HUES64 (cell line): ENCODE measurements at regions not wholly inside any gene's neighbourhood (a gene's known extent, or its start where the extent isn't known, plus 50 kb on each side); places are given as distances from the start of the nearest gene placed in this dataset.

Experiments used
- H3K27ac ChIP-seq: 2 replicates; pipeline ENCODE4 v1.7.0; 2013; ENCODE audit warnings: low read depth, low read length, inconsistent platforms
- H3K27me3 ChIP-seq: 2 replicates; pipeline ENCODE4 v1.6.1; 2013; ENCODE audit warnings: mild to moderate bottlenecking, low read length; ENCODE audit not compliant: insufficient read depth
- H3K36me3 ChIP-seq: 2 replicates; pipeline ENCODE4 v1.6.1; 2013; ENCODE audit warnings: mild to moderate bottlenecking, low read length; ENCODE audit not compliant: insufficient read depth
- H3K4me1 ChIP-seq: 2 replicates; pipeline ENCODE4 v1.6.1; 2013; ENCODE audit warnings: mild to moderate bottlenecking, low read length, moderate library complexity; ENCODE audit not compliant: insufficient read depth
- H3K4me3 ChIP-seq: 2 replicates; pipeline ENCODE4 v1.5.1; 2013; ENCODE audit warnings: mild to moderate bottlenecking, low read length, moderate library complexity
- H3K9ac ChIP-seq: 2 replicates; pipeline ENCODE4 v1.6.1; 2013; ENCODE audit warnings: mild to moderate bottlenecking, low read depth, low read length
- H3K9me3 ChIP-seq: 2 replicates; pipeline ENCODE4 v1.6.1; 2013; ENCODE audit warnings: low read depth, low read length; ENCODE audit not compliant: insufficient read depth
- WGBS: fragments of 150-250, 120-280 bp; methylation state at CpG from one replicate; pipeline ENCODE4 v1.1.7; 2013; ENCODE audit warnings: missing lambda C conversion rate; 5-methylcytosine and 5-hydroxymethylcytosine counted together

GRCh38 chr5:133892306-133892705, 76.1 kb downstream of the C5orf15 start:
- H3K27me3 ChIP-seq = no peaks in the 10 kb centered on the region
- H3K9ac ChIP-seq = no peak overlapping the region
- 100% methylated on average over 1 of the region's 1 CpG for WGBS
- no peak overlapping the region for H3K4me3 ChIP-seq
- no peaks in the 10 kb centered on the region for H3K9me3 ChIP-seq
- no peak overlapping the region for H3K27ac ChIP-seq
- H3K36me3 ChIP-seq = no peaks in the 10 kb centered on the region
- H3K4me1 ChIP-seq = no peaks in the 10 kb centered on the region

GRCh38 chr5:133891390-133891789, 77.0 kb downstream of the C5orf15 start:
- H3K27ac ChIP-seq = no peak overlapping the region
- H3K36me3 ChIP-seq = no peaks in the 10 kb centered on the region
- 89% methylated on average over 5 of the region's 5 CpGs for WGBS
- H3K9ac ChIP-seq = no peak overlapping the region
- no peaks in the 10 kb centered on the region for H3K4me1 ChIP-seq
- no peak overlapping the region for H3K4me3 ChIP-seq
- H3K27me3 ChIP-seq = no peaks in the 10 kb centered on the region
- no peaks in the 10 kb centered on the region for H3K9me3 ChIP-seq

GRCh38 chr5:133890776-133891280, 77.6 kb downstream of the C5orf15 start:
- Histone ChIP-seq H3K27ac (no peak overlapping the region), H3K4me1 (no peaks in the 10 kb centered on the region), H3K9me3 (no peaks in the 10 kb centered on the region), H3K4me3 (no peak overlapping the region), H3K27me3 (no peaks in the 10 kb centered on the region), H3K9ac (no peak overlapping the region), H3K36me3 (no peaks in the 10 kb centered on the region)
- WGBS = 95% methylated on average over 1 of the region's 1 CpG

GRCh38 chr5:133890314-133890713, 78.1 kb downstream of the C5orf15 start:
- WGBS = 94% methylated on average over 1 of the region's 2 CpGs
- no peak overlapping the region for H3K4me3 ChIP-seq
- no peak overlapping the region for H3K9ac ChIP-seq
- no peaks in the 10 kb centered on the region for H3K36me3 ChIP-seq
- no peaks in the 10 kb centered on the region for H3K27me3 ChIP-seq
- H3K4me1 ChIP-seq = no peaks in the 10 kb centered on the region
- no peaks in the 10 kb centered on the region for H3K9me3 ChIP-seq
- no peak overlapping the region for H3K27ac ChIP-seq

GRCh38 chr5:133889271-133889905, 79.0 kb downstream of the C5orf15 start:
- Histone ChIP-seq H3K4me3 (no peak overlapping the region), H3K9ac (no peak overlapping the region), H3K36me3 (no peaks in the 10 kb centered on the region), H3K9me3 (no peaks in the 10 kb centered on the region), H3K27ac (no peak overlapping the region), H3K4me1 (no peaks in the 10 kb centered on the region), H3K27me3 (no peaks in the 10 kb centered on the region)
- 95% methylated on average over 6 of the region's 6 CpGs for WGBS

GRCh38 chr5:133888625-133888991, 79.8 kb downstream of the C5orf15 start:
- Histone ChIP-seq H3K4me3 (no peak overlapping the region), H3K36me3 (no peaks in the 10 kb centered on the region), H3K4me1 (no peaks in the 10 kb centered on the region)

GRCh38 chr5:133885566-133885965, 82.9 kb downstream of the C5orf15 start:
- Histone ChIP-seq H3K9ac (no peak overlapping the region), H3K27me3 (no peaks in the 10 kb centered on the region), H3K27ac (no peak overlapping the region), H3K4me1 (0 out of 2 replicates have a peak, but pooled peaks cover 4% of the 10 kb centered on the region), H3K4me3 (no peak overlapping the region), H3K36me3 (no peaks in the 10 kb centered on the region), H3K9me3 (no peaks in the 10 kb centered on the region)
- WGBS = 95% methylated on average over 6 of the region's 6 CpGs

More at GRCh38 chr5:133888625-133888991, 79.8 kb downstream of the C5orf15 start:
- H3K9me3 ChIP-seq = no peaks in the 10 kb centered on the region
- no peak overlapping the region for H3K9ac ChIP-seq
- H3K27me3 ChIP-seq = no peaks in the 10 kb centered on the region
- 94% methylated on average over 3 of the region's 3 CpGs for WGBS
- no peak overlapping the region for H3K27ac ChIP-seq

- no peak overlapping the region for H3K9ac ChIP-seq
- 79% methylated on average over 8 of the region's 8 CpGs for WGBS
- H3K27ac ChIP-seq = no peak overlapping the region
These were observed 83.7 kb downstream of the C5orf15 start for GRCh38 chr5:133884569-133885311.

GRCh38 chr5:133883916-133884315, 84.5 kb downstream of the C5orf15 start:
- Histone ChIP-seq H3K27ac (no peak overlapping the region), H3K9me3 (no peaks in the 10 kb centered on the region), H3K27me3 (no peaks in the 10 kb centered on the region), H3K9ac (no peak overlapping the region), H3K4me3 (no peak overlapping the region), H3K36me3 (no peaks in the 10 kb centered on the region), H3K4me1 (0 out of 2 replicates have a peak, but pooled peaks cover 4% of the 10 kb centered on the region)
- 93% methylated on average over 5 of the region's 5 CpGs for WGBS

More at GRCh38 chr5:133884569-133885311, 83.7 kb downstream of the C5orf15 start:
- Histone ChIP-seq H3K27me3 (no peaks in the 10 kb centered on the region), H3K36me3 (no peaks in the 10 kb centered on the region), H3K4me1 (0 out of 2 replicates have a peak, but pooled peaks cover 4% of the 10 kb centered on the region), H3K4me3 (no peak overlapping the region), H3K9me3 (no peaks in the 10 kb centered on the region)

- Histone ChIP-seq H3K36me3 (no peaks in the 10 kb centered on the region), H3K27ac (no peak overlapping the region), H3K9me3 (no peaks in the 10 kb centered on the region), H3K4me1 (0 out of 2 replicates have a peak, but pooled peaks cover 4% of the 10 kb centered on the region), H3K9ac (no peak overlapping the region), H3K27me3 (no peaks in the 10 kb centered on the region), H3K4me3 (no peak overlapping the region)
- 99% methylated on average over 7 of the region's 10 CpGs for WGBS
These were observed 85.6 kb downstream of the C5orf15 start for GRCh38 chr5:133882846-133883245.

GRCh38 chr5:133882389-133882695, 86.1 kb downstream of the C5orf15 start:
- H3K27me3 ChIP-seq = no peaks in the 10 kb centered on the region
- WGBS = 95% methylated on average over 6 of the region's 6 CpGs
- H3K36me3 ChIP-seq = no peaks in the 10 kb centered on the region
- H3K9me3 ChIP-seq = no peaks in the 10 kb centered on the region
- H3K4me3 ChIP-seq = no peak overlapping the region
- H3K4me1 ChIP-seq = peaks cover 9% of the 10 kb centered on the region; the same call in 1 of the 2 replicates
- H3K9ac ChIP-seq = no peak overlapping the region
- no peak overlapping the region for H3K27ac ChIP-seq
